Stimulated activated CD4-positive, alpha-beta T cell treated with anti-CD3 and anti-CD28 coated beads, Interleukin-4, amount 100 ng/mL, for 24 hours (primary cell): ENCODE measurements at regions not wholly inside any gene's neighbourhood (a gene's known extent, or its start where the extent isn't known, plus 50 kb on each side); places are given as distances from the start of the nearest gene placed in this dataset.
"Not testable (repeated sequence)": the region's sequence is repeated elsewhere in the genome, so short reads cannot be mapped to it uniquely, and the experiment has no call there.

Experiments
- DNase-seq: peaks from one replicate; pipeline ENCODE4 v3.0.0-alpha.2; 2020

DNA sequence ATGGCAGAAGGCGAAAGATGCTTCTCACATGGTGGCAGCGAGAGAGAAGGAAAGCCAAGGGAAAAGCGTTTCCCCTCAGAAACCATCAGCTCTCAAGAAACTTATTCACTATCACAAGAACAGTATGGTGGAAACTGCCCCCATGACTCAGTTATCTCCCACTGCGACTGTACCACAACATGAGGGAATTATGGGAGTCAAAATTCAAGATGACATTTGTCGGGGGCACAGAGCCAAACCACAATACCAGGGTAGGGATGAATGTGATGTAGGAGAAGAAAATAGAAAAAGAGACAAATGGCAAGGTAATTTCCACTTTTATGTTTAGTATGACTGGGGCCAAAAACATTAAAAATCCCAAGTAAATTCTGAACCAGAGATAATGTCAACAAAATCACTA, 216.8 kb downstream of the TRIM36 start:
- no peak for DNase-seq

DNA sequence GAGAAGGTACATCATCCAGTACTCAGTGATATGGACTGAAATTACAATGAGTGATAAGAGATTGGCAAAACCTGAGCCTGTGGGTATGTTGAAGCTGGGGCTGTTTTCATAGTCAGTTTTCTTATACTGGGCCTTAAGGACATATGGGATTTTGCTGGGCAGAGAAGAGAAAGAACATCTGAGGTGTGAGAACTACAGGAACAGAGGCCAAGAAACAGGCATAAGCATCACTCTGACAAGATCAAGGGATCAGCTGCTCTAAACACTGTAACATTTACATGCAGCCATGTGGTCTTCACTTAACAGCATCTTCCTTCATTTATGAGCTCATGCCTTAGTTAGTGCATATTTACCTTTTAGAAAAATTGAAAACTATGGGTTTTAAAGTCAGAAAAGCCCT, 220.0 kb downstream of the TRIM36 start:
- no peak for DNase-seq

DNA sequence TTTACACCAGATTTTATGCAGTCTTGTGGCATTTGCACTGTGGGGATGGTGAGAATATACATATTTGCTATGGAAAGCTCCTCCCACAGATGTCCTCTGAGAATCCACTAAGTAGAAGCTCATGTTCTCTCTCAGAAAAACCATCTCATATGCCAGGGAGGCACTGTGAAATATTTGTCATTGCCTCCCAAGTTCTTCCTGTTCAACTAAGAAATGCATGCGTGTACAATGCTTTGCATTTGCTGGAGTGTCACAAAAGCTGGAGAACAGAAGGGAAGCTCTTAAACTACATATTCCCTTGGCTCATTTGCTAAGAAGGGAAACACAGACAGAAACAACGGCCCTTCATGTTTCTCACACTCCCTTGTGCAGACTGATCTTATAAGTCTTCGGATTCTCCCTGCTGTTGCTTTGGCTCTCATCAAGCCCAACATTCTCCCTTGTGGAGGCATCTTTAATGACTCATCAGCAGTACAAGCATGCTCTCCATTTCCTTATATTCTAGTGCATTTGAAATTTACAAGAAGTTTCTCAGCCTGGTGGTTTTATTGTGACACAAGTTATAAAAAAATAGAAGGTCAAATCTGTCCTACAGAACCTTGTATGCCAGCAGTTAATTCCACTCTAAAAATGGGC, 220.6 kb downstream of the TRIM36 start:
- DNase-seq, result no peak

DNA sequence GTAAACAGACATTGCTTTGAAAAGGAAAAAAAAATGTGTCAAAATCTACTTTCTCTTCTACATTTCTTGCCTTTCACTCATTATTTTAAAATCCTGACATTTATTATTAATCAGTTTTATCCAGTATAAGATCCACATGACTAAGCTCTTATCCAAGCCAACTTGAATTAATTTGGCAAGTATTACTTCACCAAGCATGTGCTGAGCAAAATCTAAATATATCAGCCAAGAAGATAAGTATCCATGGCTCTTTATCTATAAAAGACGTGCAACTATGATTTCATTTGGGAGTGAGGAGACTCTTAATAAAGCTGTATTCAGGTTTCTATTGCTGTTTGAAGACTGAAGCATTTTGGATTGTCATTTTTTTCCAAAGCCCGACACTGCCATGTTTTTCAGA, 221.3 kb downstream of the TRIM36 start:
- no peak for DNase-seq

DNA sequence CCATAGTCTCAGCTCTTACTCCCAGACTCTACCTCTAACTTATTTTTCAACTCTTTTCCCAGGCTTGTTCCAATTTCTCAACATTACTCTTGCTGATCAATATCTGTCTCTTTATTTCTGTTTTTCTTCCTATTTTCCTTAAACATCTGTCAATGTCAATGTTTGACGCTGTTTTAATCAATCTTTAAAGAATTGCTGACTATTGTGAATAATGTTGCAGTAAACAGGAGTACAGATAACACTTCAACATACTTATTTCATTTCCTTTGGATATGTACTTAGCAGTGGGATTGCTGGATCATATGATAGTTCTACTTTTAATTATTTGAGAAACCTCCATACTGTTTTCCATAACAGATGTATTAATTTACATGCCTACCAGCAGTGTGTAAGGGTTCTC, 229.0 kb downstream of the TRIM36 start:
- DNase-seq, result no peak

DNA sequence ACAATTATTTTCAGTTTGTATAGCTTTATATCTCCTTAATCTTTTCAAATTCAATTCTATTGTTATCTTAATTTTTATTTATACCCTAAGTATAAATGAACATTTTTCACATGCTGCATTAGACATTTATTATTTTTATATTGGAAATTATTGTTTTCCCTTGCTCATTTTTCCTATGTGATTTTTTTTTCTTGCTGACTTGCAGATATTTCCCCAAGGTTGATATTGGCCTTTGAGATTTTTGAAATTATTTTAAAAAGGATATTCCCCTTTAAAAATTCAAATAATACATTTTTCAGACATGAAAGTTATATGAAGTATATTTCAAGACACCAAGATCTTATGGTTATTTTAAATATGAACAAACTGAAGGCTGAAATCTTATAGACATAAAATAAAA, 234.2 kb downstream of the TRIM36 start:
- DNase-seq, result no peak

DNA sequence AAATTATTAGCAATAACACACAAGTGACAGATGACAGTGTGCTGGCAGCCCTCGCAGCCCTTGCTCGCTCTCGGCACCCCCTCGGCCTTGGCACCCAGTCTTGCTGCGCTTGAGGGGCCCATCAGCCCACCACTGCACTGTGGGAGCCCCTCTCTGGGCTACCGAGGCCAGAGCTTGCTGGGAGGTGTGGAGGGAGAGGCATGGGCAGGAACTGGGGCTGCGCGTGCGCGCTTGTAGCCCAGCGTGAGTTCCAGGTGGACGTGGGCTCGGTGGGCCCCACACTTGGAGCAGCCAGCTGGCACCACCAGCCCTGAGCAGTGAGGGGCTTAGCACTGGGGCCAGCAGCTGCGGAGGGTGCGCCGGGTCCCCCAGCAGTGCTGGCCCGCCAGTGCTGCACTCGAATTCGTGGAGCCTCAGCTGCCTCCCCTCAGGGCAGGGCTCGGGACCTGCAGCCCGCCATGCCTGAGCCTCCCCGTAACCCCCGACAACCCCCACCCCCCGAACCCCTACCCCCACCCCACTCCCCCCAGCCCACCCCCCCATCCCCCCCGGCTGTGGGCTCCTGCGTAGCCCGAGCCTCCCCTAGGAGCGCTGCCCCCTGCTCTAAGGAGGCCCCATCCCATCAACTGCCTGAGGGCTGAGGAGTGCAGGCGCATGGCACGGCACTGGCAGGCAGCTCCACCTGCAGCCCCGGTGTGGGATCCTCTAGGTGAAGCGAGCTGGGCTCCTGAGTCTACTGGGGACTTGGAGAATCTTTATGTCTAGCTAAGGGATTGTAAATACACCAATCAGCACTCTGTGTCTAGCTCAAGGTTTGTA, 240.9 kb downstream of the TRIM36 start:
- no peak for DNase-seq

DNA sequence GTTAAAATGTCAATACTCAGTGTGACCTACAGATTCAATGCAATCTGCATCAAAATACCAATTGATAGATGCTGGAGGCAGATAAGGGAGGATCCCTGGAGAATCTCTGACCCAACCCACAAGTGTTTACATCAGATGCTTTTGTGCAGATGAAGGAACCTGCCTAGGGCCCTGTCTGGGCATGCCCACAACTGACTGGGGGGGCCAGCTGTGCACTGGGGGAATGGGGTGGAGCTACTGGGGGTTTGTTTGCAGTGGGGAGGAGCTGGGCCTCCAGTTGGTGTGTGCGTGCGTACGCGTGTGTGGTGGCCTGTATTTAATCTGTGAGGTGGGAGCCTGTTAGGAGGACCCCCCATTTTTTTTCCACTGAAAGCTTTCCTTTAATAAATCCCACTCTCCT, 244.9 kb downstream of the TRIM36 start:
- DNase-seq, result no peak

DNA sequence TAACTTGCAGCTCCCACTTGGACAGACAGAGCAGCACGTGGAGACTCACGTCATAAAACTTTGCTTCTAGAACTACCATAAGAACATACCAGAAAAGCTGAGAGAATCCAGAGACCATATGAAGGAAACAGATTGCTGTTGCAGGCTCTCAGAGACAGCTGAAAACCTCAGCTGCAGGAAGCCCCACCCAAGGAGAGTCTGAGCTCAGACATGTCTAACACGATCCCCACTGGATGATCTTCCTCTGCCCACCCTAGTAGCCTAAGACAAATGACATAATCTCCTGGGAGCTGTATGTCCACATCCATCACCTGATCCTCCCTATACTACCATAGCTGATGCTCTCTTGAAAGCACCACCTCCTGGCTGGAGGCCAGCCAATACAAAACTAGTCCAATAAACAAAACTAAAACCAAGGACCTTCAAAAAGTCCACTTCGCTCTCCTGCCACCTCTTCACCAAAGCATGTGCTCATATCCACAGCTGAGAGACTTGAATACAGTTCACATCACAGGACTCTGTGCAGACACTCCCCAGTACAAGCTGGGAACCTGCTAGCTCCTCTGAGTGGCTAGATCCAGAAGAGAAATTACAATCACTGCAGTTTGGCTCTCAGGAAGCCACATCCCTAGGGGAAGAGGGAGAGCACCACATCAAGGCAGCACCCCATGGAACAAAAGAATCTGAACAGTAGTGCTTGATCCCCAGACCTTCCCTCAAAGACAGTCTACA, 257.4 kb downstream of the TRIM36 start:
- DNase-seq, result no peak

DNA sequence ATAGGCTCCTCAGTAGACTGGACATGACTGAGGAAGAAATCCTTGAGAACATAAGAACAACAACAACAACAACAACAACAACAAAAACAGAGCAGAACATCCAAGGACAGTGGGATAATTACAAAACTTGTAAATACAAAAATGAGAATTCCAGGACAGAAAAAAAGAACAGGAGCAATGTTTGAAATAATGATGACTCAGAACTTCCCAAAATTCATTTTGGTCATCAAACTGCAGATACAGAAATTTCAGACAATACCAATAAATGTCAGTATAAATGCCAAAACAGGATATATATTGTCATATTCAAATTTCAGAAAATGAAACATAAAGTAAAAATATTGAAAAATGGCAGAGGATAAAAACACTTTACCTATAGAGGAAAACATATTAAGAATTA, 259.0 kb downstream of the TRIM36 start:
- DNase-seq, result no peak

DNA sequence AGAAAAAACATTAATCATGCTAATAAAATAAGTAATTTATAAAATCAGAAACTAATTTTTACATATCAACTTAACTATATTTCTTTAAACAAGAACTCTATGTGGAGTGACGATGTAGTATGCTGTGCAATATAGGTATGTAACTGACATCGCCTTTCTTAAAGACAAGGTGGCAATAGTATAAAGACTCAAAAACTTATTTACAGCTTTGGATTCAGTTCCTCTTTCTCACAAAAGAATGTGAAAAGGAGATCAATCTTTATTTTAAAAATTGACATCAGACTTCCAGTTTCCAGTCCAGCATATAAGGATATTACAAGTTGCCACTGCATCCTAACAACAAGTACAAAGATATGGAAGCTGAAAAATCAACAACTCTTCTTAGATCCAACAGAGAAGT, 260.3 kb downstream of the TRIM36 start:
- DNase-seq, result no peak

DNA sequence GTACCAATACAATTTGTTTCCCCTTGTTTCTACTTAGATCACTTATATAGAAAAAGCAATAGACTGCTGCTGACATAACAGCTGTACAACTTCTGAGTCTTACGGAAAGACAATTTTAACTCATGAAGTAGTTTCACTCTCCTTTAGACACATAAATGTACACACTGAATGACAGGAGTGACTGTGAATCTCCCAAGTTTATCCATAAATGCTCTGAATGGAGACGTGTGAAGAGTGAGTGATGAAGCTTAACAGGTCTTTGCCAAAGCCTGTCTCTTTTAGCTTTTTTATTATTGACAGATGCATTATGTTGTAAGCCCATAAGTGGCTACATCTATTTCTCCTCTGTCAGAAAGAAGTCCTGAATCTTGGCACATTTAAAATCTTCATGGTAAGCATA, 265.9 kb downstream of the TRIM36 start:
- DNase-seq, result no peak

DNA sequence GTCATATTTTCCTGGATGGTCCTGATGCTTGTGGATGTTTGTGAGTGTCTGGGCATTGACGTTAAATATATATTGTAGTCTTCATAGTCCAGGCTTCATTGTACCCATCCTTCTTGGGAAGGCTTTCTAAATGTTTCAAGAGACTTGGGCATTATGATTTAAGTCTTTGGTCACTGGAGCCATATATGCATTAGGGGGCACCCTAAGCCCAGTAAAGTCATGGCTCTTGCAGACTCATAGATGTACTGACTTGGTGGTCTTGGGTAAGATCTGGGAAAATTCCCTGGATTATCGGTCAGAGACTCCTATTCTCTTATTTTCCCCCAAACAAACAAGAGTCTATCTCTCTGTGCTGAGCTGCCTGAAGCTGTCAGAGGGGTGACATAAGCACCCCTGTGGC, 271.1 kb downstream of the TRIM36 start:
- DNase-seq, result no peak

DNA sequence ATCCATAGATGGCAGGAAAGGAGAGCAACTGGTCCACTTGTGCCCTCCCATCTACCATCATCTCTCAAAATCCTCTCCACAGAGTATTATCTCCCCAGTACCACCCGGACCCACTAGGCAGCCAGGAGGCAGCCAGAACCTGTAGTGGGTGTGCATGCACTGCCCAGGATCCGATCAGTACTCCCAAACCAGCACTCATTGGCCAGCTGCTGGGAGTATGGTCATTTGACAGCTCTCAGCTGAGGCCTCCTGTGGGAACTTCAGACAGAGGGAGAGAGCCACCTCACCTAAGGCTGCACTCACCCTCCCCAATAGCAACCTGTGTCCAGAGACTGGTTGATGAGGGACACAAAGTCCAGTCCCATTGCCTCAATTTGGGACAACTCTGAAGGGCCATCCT, 286.0 kb downstream of the TRIM36 start:
- DNase-seq, result no peak

DNA sequence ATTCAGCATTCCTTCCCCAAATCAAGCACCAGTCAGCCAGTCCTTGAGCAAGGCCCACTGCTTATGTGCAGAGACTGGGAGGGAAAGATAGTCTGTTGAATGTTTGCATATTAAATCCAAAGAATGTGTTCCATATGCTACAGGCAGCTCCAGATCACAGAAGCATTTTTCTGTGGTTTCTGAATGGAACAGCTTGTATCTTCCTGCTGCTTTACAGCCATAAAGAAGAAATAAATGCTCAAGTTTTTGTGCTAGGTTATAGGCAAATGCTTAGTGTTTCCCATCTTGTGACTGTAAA, 310.3 kb downstream of the TRIM36 start:
- no peak for DNase-seq

DNA sequence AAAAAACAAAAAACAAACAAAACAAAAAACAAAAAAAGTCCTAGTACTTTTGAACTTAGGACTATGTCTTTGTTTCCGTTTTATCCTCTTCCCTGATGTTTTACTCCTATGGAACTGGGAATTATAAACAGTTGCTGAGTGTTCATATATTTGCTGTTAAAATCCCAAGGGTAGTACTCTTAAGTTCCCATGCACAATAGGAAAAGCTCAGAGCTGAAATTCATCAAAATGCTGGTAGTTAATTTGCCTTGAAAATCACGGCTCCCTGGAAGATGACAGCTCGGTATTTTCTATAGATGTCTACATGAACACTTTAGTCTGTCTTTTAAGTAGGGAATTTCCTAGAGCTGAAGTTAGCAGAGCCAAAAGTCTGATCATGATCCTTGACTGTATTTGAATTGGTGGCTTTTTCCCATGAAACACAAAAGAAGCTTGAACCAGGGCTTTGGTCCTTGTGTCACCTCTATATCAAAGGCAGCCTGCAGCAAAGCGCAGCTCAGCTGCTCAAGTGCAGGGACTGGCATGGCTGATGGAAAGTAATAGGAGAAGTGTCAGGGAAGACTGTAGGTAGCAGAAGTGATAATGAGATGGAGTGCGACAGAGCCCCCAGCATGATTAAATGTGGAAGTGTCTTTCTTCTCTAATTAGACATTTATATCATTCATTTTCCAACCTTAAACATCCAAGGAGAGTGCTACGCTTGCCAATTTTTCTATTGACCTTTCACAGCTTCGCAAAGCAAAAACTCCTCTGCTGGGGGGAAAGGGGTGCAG, 310.9 kb downstream of the TRIM36 start:
- no peak for DNase-seq

DNA sequence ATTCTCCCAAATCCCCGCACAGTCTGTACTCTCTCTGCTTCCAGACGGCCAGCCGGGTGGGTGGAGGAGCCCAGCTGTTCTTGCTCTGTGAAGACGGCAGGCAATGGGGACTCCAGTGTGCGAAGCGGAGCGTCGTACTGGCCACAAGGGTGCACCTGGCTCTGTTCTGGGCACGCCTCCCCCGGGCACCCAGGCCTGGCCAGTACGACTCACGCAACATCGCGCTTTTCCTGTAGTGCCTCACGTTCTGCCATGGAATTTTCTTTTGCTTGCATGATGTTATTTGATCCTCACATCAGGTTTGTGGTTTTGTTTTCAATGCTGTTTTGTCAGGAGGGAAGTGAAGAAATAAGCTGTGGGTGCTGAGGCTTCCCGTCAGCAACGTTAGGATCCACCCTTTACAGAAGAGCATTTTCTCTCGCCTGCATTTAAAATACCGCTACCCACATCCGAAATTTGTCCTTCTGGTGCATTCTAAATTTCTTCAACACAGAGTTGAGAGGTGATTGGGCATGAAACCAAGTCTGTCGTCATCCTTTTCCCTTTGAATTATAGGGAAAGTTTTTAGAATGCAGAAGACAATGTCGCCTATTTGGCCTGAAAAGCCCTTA, 311.7 kb downstream of the TRIM36 start:
- no peak for DNase-seq

DNA sequence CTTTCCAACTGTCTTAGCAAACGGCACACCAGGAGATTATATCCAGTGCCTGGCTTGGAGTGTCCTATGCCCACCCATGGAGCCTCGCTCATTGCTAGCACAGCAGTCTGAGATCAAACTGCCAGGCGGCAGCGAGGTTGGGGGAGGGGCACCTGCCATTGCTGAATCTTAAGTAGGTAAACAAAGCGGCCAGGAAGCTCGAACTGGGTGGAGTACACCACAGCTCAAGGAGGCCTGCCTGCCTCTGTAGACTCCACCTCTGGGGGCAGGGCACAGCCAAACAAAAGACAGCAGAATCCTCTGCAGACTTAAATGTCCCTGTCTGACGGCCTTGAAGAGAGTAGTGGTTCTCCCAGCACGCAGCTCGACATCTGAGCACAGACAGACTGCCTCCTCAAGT, 325.0 kb downstream of the TRIM36 start:
- not testable (repeated sequence) for DNase-seq

DNA sequence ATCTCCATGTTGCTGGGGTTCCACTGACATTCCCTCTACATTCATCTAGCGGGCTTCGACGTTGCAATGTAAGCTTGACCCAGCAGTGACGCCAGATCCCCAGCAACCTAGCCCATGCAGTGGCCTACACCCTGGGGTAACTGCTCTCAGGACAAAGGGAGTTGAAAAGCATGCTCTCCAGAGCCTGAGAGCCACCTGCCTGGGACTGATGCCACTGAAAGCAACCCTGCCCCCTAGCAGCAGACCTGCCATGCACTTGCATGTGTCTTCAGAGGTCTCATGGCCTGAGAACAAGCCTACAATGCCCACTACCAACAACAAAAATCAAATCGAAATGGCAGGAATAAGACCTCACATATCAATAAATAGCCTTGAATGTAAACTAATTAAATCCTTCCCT, 330.3 kb downstream of the TRIM36 start:
- DNase-seq, result no peak

DNA sequence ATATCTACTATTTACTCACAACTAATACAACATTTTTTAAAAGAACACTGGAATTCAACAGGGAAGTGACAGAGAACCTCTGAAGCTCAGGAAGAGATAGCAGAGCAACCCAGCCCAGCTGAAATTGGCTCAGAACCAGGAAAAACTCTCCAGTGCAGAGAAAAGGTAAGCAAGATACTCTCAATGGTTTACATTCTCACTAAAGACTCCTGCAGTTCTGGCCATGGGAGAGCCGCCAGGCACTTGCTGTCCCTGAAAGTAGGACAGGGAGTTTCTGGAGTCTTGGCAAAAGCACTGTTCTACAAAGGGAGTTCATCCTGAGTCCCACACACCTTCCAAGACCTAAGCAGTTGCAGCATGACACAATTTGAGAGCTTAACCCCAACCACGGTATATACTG, 330.8 kb downstream of the TRIM36 start:
- no peak for DNase-seq

DNA sequence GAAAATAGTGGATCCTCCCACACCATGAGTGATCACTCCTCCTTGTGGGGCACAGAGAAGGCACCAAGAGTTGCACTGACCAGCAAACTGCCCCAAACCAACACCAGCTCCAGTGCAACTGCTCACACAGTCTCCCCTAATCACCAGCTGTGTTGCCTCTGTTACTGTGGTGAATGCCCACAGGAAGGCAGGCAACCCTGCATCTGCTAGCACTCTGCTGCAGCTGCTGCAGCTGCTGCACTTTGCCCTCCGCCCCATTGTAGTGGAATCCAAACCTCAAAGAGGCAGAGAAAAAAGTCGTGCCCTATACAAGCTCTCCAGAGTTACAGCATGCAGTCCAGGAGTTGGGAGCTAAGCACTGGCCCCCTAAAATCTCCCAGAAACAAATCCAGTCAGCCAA, 339.6 kb downstream of the TRIM36 start:
- DNase-seq, result no peak

DNA sequence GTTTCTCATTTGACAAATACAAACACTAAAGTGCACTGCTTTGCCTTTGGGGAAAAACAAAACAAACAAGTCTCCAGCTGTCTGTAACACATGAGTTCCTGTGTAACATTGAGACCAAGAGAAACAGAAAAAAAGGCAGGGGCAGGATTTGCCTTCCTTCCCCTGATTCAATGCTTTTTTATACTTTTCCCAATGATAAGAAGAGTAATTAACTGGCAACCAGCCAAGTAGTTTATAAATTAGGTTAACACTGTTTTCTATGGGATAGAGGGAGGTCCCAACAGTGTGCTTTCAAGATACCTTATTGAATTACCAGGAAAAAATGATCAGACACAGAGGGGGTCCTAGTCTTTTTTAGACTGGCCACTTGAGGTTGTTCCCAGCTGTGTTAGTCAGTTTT, 346.8 kb downstream of the TRIM36 start:
- DNase-seq, result no peak

DNA sequence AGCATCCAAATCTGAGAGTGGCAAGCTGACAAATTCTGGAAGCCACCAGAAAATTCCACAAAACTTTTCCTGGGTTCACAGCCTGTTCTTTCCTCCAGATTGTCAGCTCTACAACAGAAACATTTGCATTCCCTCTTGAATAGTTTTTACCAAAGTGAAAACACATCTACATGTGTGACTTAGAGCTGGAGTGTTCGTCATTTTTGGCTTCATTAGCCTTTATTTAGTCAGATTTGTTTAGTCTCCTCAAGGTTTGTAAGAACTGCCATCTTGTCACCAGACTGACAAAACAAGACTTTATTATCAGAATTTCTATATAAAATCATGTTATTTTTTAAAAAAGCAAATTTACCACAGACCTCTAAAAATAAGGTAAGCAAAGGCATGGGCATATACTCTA, 347.3 kb downstream of the TRIM36 start:
- no peak for DNase-seq
